Gastroesophageal sphincter (tissue), 3 donors: ENCODE measurements at regions not wholly inside any gene's neighbourhood (a gene's known extent, or its start where the extent isn't known, plus 50 kb on each side); places are given as distances from the start of the nearest gene placed in this dataset.
"Not testable (repeated sequence)": the region's sequence is repeated elsewhere in the genome, so short reads cannot be mapped to it uniquely, and the experiment has no call there.

Source experiments
- CTCF ChIP-seq, 4 experiments: fragments of 200-600 bp in 2 of 4; fragments of 450-650 bp in 2 of 4; sonication (generic) in 1 of 4; IDR thresholded peaks; one replicate each; pipeline ENCODE4 v1.5.1; 2017 to 2019; ENCODE audit warnings: antibody characterized with exemption in 4 of 4, mild to moderate bottlenecking in 2 of 4, moderate library complexity in 2 of 4
- EP300 ChIP-seq: sonication (generic); formaldehyde crosslinking; IDR thresholded peaks from one replicate; pipeline ENCODE4 v1.6.1; 2017; ENCODE audit warnings: antibody characterized with exemption, mild to moderate bottlenecking
- POLR2A ChIP-seq, 2 donors: fragments of 450-650 bp; IDR thresholded peaks; one replicate each; pipeline ENCODE4 v1.6.1; 2017; ENCODE audit warnings: antibody characterized with exemption in 2 of 2, mild to moderate bottlenecking in 2 of 2, moderate library complexity in 1 of 2
- POLR2AphosphoS5 ChIP-seq: sonication (generic); formaldehyde crosslinking; IDR thresholded peaks from one replicate; pipeline ENCODE4 v1.6.1; 2017; ENCODE audit warnings: antibody characterized with exemption

- not testable (repeated sequence) for TF ChIP-seq CTCF (IDR thresholded peaks at IDR 0.05); POLR2A (IDR thresholded peaks at IDR 0.05); EP300; POLR2AphosphoS5
Observed at GRCh38 chr6:118701260-118701659, 49.9 kb upstream of the CEP85L start.
